ENCODE measurements at regions not wholly inside any gene's neighbourhood (a gene's known extent, or its start where the extent isn't known, plus 50 kb on each side); places are given as distances from the start of the nearest gene placed in this dataset.

GRCh38 chr1:60835649-60836048 is 246.7 kb upstream of the NFIA start:
- Histone ChIP-seq H3K4me2 (no peak overlapping the region), H3K4me1 (peaks cover 0 to 25% (median 18%) of the 10 kb centered on the region in 10 experiments; a peak in 16 of 20 replicates), H3K9me3 (replicated peaks in 1 of 11) (no peaks in the 10 kb centered on the region), H3K27ac (no peak overlapping the region), H3K9ac (no peak overlapping the region), H3K36me3 (no peaks in the 10 kb centered on the region), H3K27me3 (no peaks in the 10 kb centered on the region), H3K4me3 (no peak overlapping the region), H4K20me1 (no peaks in the 10 kb centered on the region)
- TF ChIP-seq Cebpa-rat (IDR thresholded peaks at IDR 0.05) = no peak

DNA sequence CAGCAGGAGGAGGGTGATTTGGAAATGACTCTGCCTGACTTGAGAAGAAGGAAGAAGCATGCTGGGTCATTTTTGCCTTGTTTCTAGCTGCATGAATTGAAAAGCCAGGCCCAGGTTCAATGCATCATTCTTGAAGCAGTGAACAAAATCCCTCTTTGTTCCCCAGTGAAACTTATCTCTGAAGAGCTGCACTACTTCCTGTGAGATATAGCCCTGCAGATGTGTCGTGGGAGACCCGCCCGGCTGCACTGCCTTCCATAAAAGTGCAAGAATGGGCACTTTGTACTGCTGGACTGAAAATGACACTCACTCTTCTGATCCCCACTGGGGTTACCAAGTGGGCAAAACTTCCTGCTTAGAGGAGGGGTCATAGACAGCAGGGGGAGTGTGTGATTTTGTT is 249.2 kb upstream of the NFIA start:
- Histone ChIP-seq H3K9me3 (replicated peaks in 1 of 11) (no peaks in the 10 kb centered on the region), H3K27me3 (no peaks in the 10 kb centered on the region), H4K20me1 (no peaks in the 10 kb centered on the region), H3K4me1 (peaks cover 0 to 25% (median 18%) of the 10 kb centered on the region in 10 experiments; a peak in 16 of 20 replicates), H3K27ac (no peak overlapping the region), H3K4me2 (peak overlapping the region in 8 of 11 experiments; percentile 15 to 75 (median 54); a peak in 16 of 22 replicates), H3K36me3 (no peaks in the 10 kb centered on the region), H3K4me3 (no peak overlapping the region), H3K9ac (no peak overlapping the region)
- no peak for TF ChIP-seq Cebpa-rat (IDR thresholded peaks at IDR 0.05)

GRCh38 chr1:60832367-60832766 is 250.0 kb upstream of the NFIA start:
- H3K27me3 ChIP-seq = no peaks in the 10 kb centered on the region
- peaks cover 0 to 25% (median 18%) of the 10 kb centered on the region in 10 experiments; a peak in 16 of 20 replicates for H3K4me1 ChIP-seq
- no peak overlapping the region for H3K27ac ChIP-seq
- no peaks in the 10 kb centered on the region for H4K20me1 ChIP-seq
- H3K36me3 ChIP-seq = no peaks in the 10 kb centered on the region
- H3K4me2 ChIP-seq = peak overlapping the region in 8 of 11 experiments; percentile 15 to 75 (median 54); a peak in 15 of 22 replicates
- H3K9me3 ChIP-seq (replicated peaks in 1 of 11) = peaks cover 0 to 4% (median 0%) of the 10 kb centered on the region in 11 experiments; a peak in 2 of 22 replicates
- H3K4me3 ChIP-seq = no peak overlapping the region
- no peak overlapping the region for H3K9ac ChIP-seq
- no peak for TF ChIP-seq Cebpa-rat (IDR thresholded peaks at IDR 0.05)

GRCh38 chr1:60831780-60832179 is 250.6 kb upstream of the NFIA start:
- Histone ChIP-seq H3K4me3 (no peak overlapping the region), H4K20me1 (no peaks in the 10 kb centered on the region), H3K4me2 (peak overlapping the region in 3 of 11 experiments; percentile 42 to 75 (median 66); a peak in 3 of 22 replicates), H3K27ac (no peak overlapping the region), H3K9ac (no peak overlapping the region), H3K36me3 (no peaks in the 10 kb centered on the region), H3K27me3 (no peaks in the 10 kb centered on the region), H3K9me3 (replicated peaks in 1 of 11) (peaks cover 0 to 8% (median 0%) of the 10 kb centered on the region in 11 experiments; a peak in 3 of 22 replicates), H3K4me1 (peaks cover 0 to 25% (median 18%) of the 10 kb centered on the region in 10 experiments; a peak in 16 of 20 replicates)
- TF ChIP-seq Cebpa-rat (IDR thresholded peaks at IDR 0.05) = no peak

DNA sequence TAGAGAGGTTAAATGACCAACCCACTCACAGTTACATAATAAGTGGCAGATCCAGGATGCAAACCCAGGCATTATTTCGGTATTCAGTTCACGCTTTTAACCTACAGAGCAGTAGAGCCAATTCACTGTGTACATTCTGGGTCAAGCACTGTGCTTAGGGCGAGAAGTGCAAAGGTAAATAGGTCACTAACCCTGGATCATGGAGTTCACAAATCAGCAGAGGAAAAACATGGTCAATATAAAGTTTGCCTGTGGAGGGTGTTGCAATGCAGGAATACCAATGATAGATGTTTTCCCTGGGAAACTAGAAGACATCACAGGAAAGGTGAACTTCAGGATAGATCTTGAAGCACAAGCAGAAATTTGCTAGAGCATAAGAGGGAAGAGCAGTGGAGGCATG is 253.4 kb upstream of the NFIA start:
- no peak overlapping the region for H3K4me2 ChIP-seq
- H3K9me3 ChIP-seq (replicated peaks in 1 of 11) = peaks cover 0 to 8% (median 0%) of the 10 kb centered on the region in 11 experiments; a peak in 4 of 22 replicates
- H4K20me1 ChIP-seq = no peaks in the 10 kb centered on the region
- no peak overlapping the region for H3K27ac ChIP-seq
- H3K4me1 ChIP-seq = peaks cover 0 to 21% (median 18%) of the 10 kb centered on the region in 10 experiments; a peak in 16 of 20 replicates
- no peak overlapping the region for H3K9ac ChIP-seq
- TF ChIP-seq Cebpa-rat (IDR thresholded peaks at IDR 0.05) = no peak
- no peaks in the 10 kb centered on the region for H3K27me3 ChIP-seq
- no peaks in the 10 kb centered on the region for H3K36me3 ChIP-seq
- H3K4me3 ChIP-seq = no peak overlapping the region

DNA sequence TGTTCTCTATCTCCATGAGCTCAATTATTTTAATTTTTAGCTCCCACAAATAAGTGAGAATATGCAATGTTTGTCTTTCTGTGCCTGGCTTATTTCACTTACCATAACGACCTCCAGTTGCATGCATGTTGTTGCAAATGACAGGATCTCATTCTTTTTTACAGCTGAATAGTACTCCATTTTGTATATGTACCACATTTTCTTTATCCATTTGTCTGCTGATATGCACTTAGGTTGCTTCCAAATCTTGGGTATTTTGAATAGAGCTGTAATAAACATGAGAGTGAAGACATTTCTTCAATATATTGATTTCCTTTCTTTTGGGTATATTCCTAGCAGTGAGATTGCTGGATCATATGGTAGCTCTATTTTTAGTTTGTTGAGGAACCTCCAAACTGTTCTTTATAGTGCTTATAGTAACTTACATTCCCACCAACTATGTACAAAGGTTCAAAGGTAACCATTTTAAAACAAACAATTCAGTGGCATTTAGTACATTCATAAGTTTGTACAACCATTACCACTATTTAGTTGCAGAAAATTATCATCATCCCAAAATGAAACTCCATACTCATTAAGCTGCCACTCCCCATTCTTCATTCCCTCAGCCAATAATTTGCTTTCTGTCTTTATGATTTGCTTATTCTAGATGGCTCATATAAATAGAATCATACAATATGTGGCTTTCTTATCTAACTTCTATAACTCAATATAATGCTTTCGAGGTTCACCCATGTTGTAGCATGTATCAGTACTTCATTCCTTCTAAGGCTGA is 255.9 kb upstream of the NFIA start:
- no peaks in the 10 kb centered on the region for H3K36me3 ChIP-seq
- peaks cover 0 to 8% (median 0%) of the 10 kb centered on the region in 11 experiments; a peak in 4 of 22 replicates for H3K9me3 ChIP-seq (replicated peaks in 1 of 11)
- no peaks in the 10 kb centered on the region for H4K20me1 ChIP-seq
- no peak overlapping the region for H3K4me3 ChIP-seq
- H3K27me3 ChIP-seq = no peaks in the 10 kb centered on the region
- H3K4me2 ChIP-seq = no peak overlapping the region
- TF ChIP-seq Cebpa-rat (IDR thresholded peaks at IDR 0.05) = no peak
- H3K27ac ChIP-seq = no peak overlapping the region
- H3K9ac ChIP-seq = no peak overlapping the region
- H3K4me1 ChIP-seq = no peaks in the 10 kb centered on the region

GRCh38 chr1:60825593-60825992 is 256.8 kb upstream of the NFIA start:
- no peak for TF ChIP-seq Cebpa-rat (IDR thresholded peaks at IDR 0.05)
- H3K4me2 ChIP-seq = no peak overlapping the region
- no peaks in the 10 kb centered on the region for H4K20me1 ChIP-seq
- no peak overlapping the region for H3K27ac ChIP-seq
- no peaks in the 10 kb centered on the region for H3K36me3 ChIP-seq
- peaks cover 0 to 8% (median 0%) of the 10 kb centered on the region in 11 experiments; a peak in 4 of 22 replicates for H3K9me3 ChIP-seq (replicated peaks in 1 of 11)
- H3K27me3 ChIP-seq = no peaks in the 10 kb centered on the region
- no peaks in the 10 kb centered on the region for H3K4me1 ChIP-seq
- H3K4me3 ChIP-seq = no peak overlapping the region
- H3K9ac ChIP-seq = no peak overlapping the region

DNA sequence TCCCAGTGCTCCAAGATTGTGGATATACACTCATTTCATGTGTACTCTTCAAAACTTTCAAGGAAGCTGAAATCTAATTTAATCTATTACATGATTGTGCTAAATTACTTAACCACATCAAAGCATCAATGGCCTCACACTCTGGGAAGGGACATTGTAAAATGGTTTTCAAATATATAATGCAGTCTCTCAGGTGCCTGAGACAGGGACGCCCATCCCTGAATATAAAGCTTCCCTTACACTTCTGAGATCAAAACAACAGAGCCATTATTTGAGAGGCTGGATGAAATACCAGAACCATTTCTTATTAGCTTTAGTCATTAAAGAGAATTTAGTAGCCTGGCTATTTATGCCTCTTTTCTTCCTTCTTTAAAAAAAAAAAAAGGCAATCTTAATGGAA is 259.2 kb upstream of the NFIA start:
- no peaks in the 10 kb centered on the region for H3K4me1 ChIP-seq
- no peak for TF ChIP-seq Cebpa-rat (IDR thresholded peaks at IDR 0.05)
- peaks cover 0 to 8% (median 0%) of the 10 kb centered on the region in 11 experiments; a peak in 4 of 22 replicates for H3K9me3 ChIP-seq (replicated peaks in 1 of 11)
- H3K4me2 ChIP-seq = no peak overlapping the region
- no peak overlapping the region for H3K4me3 ChIP-seq
- no peak overlapping the region for H3K27ac ChIP-seq
- H3K9ac ChIP-seq = no peak overlapping the region
- no peaks in the 10 kb centered on the region for H3K36me3 ChIP-seq
- no peaks in the 10 kb centered on the region for H4K20me1 ChIP-seq
- H3K27me3 ChIP-seq = no peaks in the 10 kb centered on the region

GRCh38 chr1:60822252-60822651 is 260.1 kb upstream of the NFIA start:
- no peak overlapping the region for H3K27ac ChIP-seq
- H3K4me3 ChIP-seq = no peak overlapping the region
- no peaks in the 10 kb centered on the region for H3K36me3 ChIP-seq
- no peaks in the 10 kb centered on the region for H3K27me3 ChIP-seq
- H3K9me3 ChIP-seq (replicated peaks in 1 of 11) = peaks cover 0 to 5% (median 0%) of the 10 kb centered on the region in 11 experiments; a peak in 3 of 22 replicates
- H4K20me1 ChIP-seq = no peaks in the 10 kb centered on the region
- H3K9ac ChIP-seq = no peak overlapping the region
- H3K4me1 ChIP-seq = no peaks in the 10 kb centered on the region
- TF ChIP-seq Cebpa-rat (IDR thresholded peaks at IDR 0.05) = no peak
- no peak overlapping the region for H3K4me2 ChIP-seq
